ENCODE measurements at regions not wholly inside any gene's neighbourhood (a gene's known extent, or its start where the extent isn't known, plus 50 kb on each side); places are given as distances from the start of the nearest gene placed in this dataset.

DNA sequence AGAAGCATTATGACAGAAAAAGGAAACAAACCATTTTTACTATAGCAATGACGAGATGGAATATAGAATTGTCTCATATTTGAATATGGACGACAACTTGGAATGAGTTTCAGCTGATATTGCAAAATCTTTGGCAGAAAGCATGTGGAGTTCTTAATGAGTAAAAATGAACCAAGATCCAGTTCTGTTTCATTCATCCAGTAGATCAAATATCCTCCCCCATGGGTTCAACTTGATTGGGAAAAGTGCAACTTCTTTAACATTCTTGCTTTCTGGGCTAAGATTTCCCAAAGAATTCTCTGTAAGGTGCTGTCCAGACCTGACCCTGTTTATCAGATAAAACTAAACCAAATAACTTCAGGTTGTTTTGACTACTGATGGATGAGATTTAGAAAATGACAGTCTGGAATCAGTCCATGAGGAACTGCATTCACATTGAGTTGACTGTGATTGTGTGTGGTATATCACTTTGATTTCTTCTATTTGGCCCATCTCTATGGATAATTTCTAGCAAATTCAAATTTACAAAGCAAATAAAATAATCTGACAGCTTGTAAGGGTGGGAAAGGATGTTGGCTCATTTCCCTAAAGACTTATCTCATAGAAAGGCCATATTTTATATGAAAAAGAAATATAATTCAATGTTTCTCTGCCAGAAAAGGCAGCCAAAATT lies 267.4 kb downstream of the ADAMTS20 start:
- TF ChIP-seq, protein P1, sequence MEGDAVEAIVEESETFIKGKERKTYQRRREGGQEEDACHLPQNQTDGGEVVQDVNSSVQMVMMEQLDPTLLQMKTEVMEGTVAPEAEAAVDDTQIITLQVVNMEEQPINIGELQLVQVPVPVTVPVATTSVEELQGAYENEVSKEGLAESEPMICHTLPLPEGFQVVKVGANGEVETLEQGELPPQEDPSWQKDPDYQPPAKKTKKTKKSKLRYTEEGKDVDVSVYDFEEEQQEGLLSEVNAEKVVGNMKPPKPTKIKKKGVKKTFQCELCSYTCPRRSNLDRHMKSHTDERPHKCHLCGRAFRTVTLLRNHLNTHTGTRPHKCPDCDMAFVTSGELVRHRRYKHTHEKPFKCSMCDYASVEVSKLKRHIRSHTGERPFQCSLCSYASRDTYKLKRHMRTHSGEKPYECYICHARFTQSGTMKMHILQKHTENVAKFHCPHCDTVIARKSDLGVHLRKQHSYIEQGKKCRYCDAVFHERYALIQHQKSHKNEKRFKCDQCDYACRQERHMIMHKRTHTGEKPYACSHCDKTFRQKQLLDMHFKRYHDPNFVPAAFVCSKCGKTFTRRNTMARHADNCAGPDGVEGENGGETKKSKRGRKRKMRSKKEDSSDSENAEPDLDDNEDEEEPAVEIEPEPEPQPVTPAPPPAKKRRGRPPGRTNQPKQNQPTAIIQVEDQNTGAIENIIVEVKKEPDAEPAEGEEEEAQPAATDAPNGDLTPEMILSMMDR (IDR thresholded peaks at IDR 0.05) = no peak
- TF ChIP-seq POLR2A (IDR thresholded peaks at IDR 0.05) = no peak

All from Peyer's patch (tissue), 4 donors.